GM23248 (cell line): ENCODE measurements at regions not wholly inside any gene's neighbourhood (a gene's known extent, or its start where the extent isn't known, plus 50 kb on each side); places are given as distances from the start of the nearest gene placed in this dataset.
A peak's percentile ranks its signal among the peaks of the same experiment; 100 is the strongest.

Experiments used
- DNase-seq: peaks from one replicate; pipeline ENCODE4 v3.0.0-alpha.2; 2015
- H2AFZ ChIP-seq: fragments of 200-600 bp; sonication (generic); 2 replicates; pipeline ENCODE4 v1.6.1; 2016; ENCODE audit warnings: antibody characterized with exemption
- H3F3A ChIP-seq: fragments of 200-600 bp; sonication (generic); 2 replicates; pipeline ENCODE4 v1.6.1; 2016; ENCODE audit warnings: mild to moderate bottlenecking, antibody characterized with exemption, mixed run types; ENCODE audit not compliant: insufficient read depth
- H3K27ac ChIP-seq: fragments of 200-600 bp; sonication (generic); 2 replicates; pipeline ENCODE4 v1.5.1; 2016; ENCODE audit warnings: mild to moderate bottlenecking
- H3K27me3 ChIP-seq: fragments of 200-600 bp; sonication (generic); replicated peaks from 2 replicates; pipeline ENCODE4 v1.6.1; 2016; ENCODE audit warnings: mild to moderate bottlenecking; ENCODE audit not compliant: insufficient read depth
- H3K36me3 ChIP-seq: fragments of 200-600 bp; sonication (generic); 2 replicates; pipeline ENCODE4 v1.6.1; 2016; ENCODE audit warnings: low read depth, mild to moderate bottlenecking
- H3K4me1 ChIP-seq: fragments of 200-600 bp; sonication (generic); 2 replicates; pipeline ENCODE4 v1.6.1; 2016; ENCODE audit warnings: mild to moderate bottlenecking; ENCODE audit not compliant: insufficient read depth
- H3K4me2 ChIP-seq: fragments of 200-600 bp; sonication (generic); one replicate; pipeline ENCODE4 v1.6.1; 2016; ENCODE audit warnings: mild to moderate bottlenecking; ENCODE audit not compliant: unreplicated experiment
- H3K4me3 ChIP-seq: fragments of 200-600 bp; sonication (generic); 2 replicates; pipeline ENCODE4 v1.5.1; 2016; ENCODE audit warnings: mild to moderate bottlenecking
- H3K79me2 ChIP-seq: fragments of 200-600 bp; sonication (generic); 2 replicates; pipeline ENCODE4 v1.6.1; 2016; ENCODE audit warnings: mild to moderate bottlenecking; ENCODE audit not compliant: insufficient read depth
- H3K9ac ChIP-seq: fragments of 200-600 bp; sonication (generic); 2 replicates; pipeline ENCODE4 v1.6.1; 2016; ENCODE audit warnings: mild to moderate bottlenecking
- H3K9me2 ChIP-seq: fragments of 200-600 bp; sonication (generic); 2 replicates; pipeline ENCODE4 v1.6.1; 2016; ENCODE audit warnings: mixed run types, mild to moderate bottlenecking, moderate library complexity; ENCODE audit not compliant: insufficient read depth
- H3K9me3 ChIP-seq: fragments of 200-600 bp; sonication (generic); one replicate; pipeline ENCODE4 v1.6.1; 2017; ENCODE audit warnings: low read depth
- H4K20me1 ChIP-seq: fragments of 200-600 bp; sonication (generic); 2 replicates; pipeline ENCODE4 v1.6.0; 2016; ENCODE audit not compliant: insufficient read depth
- EZH2 ChIP-seq: fragments of 200-600 bp; sonication (generic); IDR thresholded peaks from 2 replicates; pipeline ENCODE4 v1.6.1; 2018; ENCODE audit warnings: antibody characterized with exemption, mild to moderate bottlenecking; ENCODE audit not compliant: insufficient read depth, poor library complexity, severe bottlenecking
- EZH2phosphoT487 ChIP-seq: fragments of 200-600 bp; sonication (generic); IDR thresholded peaks from 2 replicates; pipeline ENCODE4 v1.6.1; 2018; ENCODE audit warnings: antibody characterized with exemption, moderate library complexity, mild to moderate bottlenecking, low read depth; ENCODE audit not compliant: insufficient read depth
- WGBS, 2 experiments: methylation state at CpG; one replicate each; pipeline ENCODE4 v1.1.6; 2015 to 2017; ENCODE audit warnings: low lambda C conversion rate in 2 of 2, low coverage in 1 of 2; ENCODE audit errors: missing lambda C conversion rate in 2 of 2; 5-methylcytosine and 5-hydroxymethylcytosine counted together
- in situ Hi-C: fragments of 300-500 bp; cut with MboI; formaldehyde crosslinking; loops from 2 replicates; pipeline ENCODE4 v1.15.0; 2020

GRCh38 chr3:94221829-94222228 lies 159.0 kb downstream of the NSUN3 start:
- Histone ChIP-seq H3K9me3 (no peaks in the 10 kb centered on the region), H4K20me1 (no peaks in the 10 kb centered on the region), H3K36me3 (no peaks in the 10 kb centered on the region), H2AFZ (no peak overlapping the region), H3K79me2 (no peaks in the 10 kb centered on the region), H3K9ac (no peak overlapping the region), H3K9me2 (no peaks in the 10 kb centered on the region), H3K27ac (no peak overlapping the region), H3K4me3 (no peak overlapping the region), H3K27me3 (no peaks in the 10 kb centered on the region), H3F3A (peaks cover 12% of the 10 kb centered on the region), H3K4me1 (peaks cover 21% of the 10 kb centered on the region), H3K4me2 (no peak overlapping the region)
- no peak for DNase-seq
- TF ChIP-seq EZH2 (no peak), EZH2phosphoT487 (no peak)
- in situ Hi-C loops: no loop called here

GRCh38 chr3:94225148-94225865 lies 162.4 kb downstream of the NSUN3 start:
- Histone ChIP-seq H3K4me3 (peak overlapping the region; percentile 44), H3K4me2 (peak overlapping the region; percentile 70), H3K9me3 (no peaks in the 10 kb centered on the region), H3K9ac (peak overlapping the region; percentile 52), H3K79me2 (no peaks in the 10 kb centered on the region), H4K20me1 (no peaks in the 10 kb centered on the region), H3K27me3 (no peaks in the 10 kb centered on the region), H3K27ac (peak overlapping the region; percentile 51), H2AFZ (peak overlapping the region; percentile 54), H3K4me1 (peaks cover 21% of the 10 kb centered on the region), H3K9me2 (no peaks in the 10 kb centered on the region), H3F3A (peaks cover 12% of the 10 kb centered on the region), H3K36me3 (no peaks in the 10 kb centered on the region)
- in situ Hi-C loops: no loop called here
- WGBS, 2 experiments: 0 to 4% methylated on average over 5 of the region's 5 CpGs
- peak; percentile 55 for DNase-seq
- TF ChIP-seq EZH2 (no peak), EZH2phosphoT487 (no peak)

- no peaks in the 10 kb centered on the region for H3K27me3 ChIP-seq
- no peaks in the 10 kb centered on the region for H3K9me2 ChIP-seq
- H3K4me3 ChIP-seq: peak overlapping the region; percentile 44
- H3K27ac ChIP-seq: peak overlapping the region; percentile 51
- peaks cover 12% of the 10 kb centered on the region for H3F3A ChIP-seq
- WGBS, 2 experiments: 1 to 6% methylated on average over 4 of the region's 4 CpGs
- peak overlapping the region; percentile 70 for H3K4me2 ChIP-seq
- no peaks in the 10 kb centered on the region for H3K79me2 ChIP-seq
- H3K9me3 ChIP-seq: no peaks in the 10 kb centered on the region
- in situ Hi-C loops: no loop called here
- no peaks in the 10 kb centered on the region for H3K36me3 ChIP-seq
- peak overlapping the region; percentile 54 for H2AFZ ChIP-seq
- no peaks in the 10 kb centered on the region for H4K20me1 ChIP-seq
- no peak for TF ChIP-seq EZH2phosphoT487
- no peak for TF ChIP-seq EZH2
- peak; percentile 82 for DNase-seq
- H3K9ac ChIP-seq: peak overlapping the region; percentile 52
- H3K4me1 ChIP-seq: peaks cover 21% of the 10 kb centered on the region
Observed at GRCh38 chr3:94226078-94226477, 163.2 kb downstream of the NSUN3 start.

- Histone ChIP-seq H3K9me3 (no peaks in the 10 kb centered on the region), H3K27ac (no peak overlapping the region), H3K9ac (no peak overlapping the region), H2AFZ (no peak overlapping the region), H4K20me1 (no peaks in the 10 kb centered on the region), H3K36me3 (no peaks in the 10 kb centered on the region), H3K4me3 (no peak overlapping the region), H3K4me2 (no peak overlapping the region), H3K27me3 (no peaks in the 10 kb centered on the region), H3F3A (no peaks in the 10 kb centered on the region), H3K9me2 (no peaks in the 10 kb centered on the region), H3K79me2 (no peaks in the 10 kb centered on the region), H3K4me1 (no peaks in the 10 kb centered on the region)
- DNase-seq: no peak
- 62 to 63% methylated on average over 3 of the region's 3 CpGs for WGBS, 2 experiments
- TF ChIP-seq EZH2phosphoT487: no peak
- no peak for TF ChIP-seq EZH2
- in situ Hi-C loops: no loop called here
Observed at GRCh38 chr3:94232921-94233320, 170.1 kb downstream of the NSUN3 start.
